Adrenal gland (tissue), 9 donors: ENCODE measurements at regions not wholly inside any gene's neighbourhood (a gene's known extent, or its start where the extent isn't known, plus 50 kb on each side); places are given as distances from the start of the nearest gene placed in this dataset.

ENCODE experiments used
- DNase-seq, 7 donors: peaks; one replicate each; pipeline ENCODE4 v3.0.0-alpha.2; 2019 to 2020
- H3K27ac ChIP-seq, 5 donors: fragments of 200-600 bp; sonication (generic) in 4 of 5; 1 replicate in 3 of 5; 2 replicates in 2 of 5; pipeline versions ENCODE4 v1.5.1 to v1.8.0; 2016 to 2020; ENCODE audit warnings: mild to moderate bottlenecking in 1 of 5
- H3K27me3 ChIP-seq: fragments of 200-600 bp; 2 replicates; pipeline ENCODE4 v1.8.0; 2021
- H3K36me3 ChIP-seq, 2 donors: fragments of 200-600 bp; replicated peaks in 1 of 2; 1 replicate in 1 of 2; 2 replicates in 1 of 2; pipeline versions ENCODE4 v1.5.1 to v1.8.0; 2018 to 2022
- H3K4me1 ChIP-seq, 2 donors: fragments of 200-600 bp; replicated peaks in 1 of 2; 1 replicate in 1 of 2; 2 replicates in 1 of 2; pipeline versions ENCODE4 v1.5.1 to v1.8.0; 2018 to 2021
- H3K4me3 ChIP-seq, 4 donors: fragments of 200-600 bp; sonication (generic) in 3 of 4; one replicate each; pipeline ENCODE4 v1.5.1; 2016 to 2018
- H3K9me3 ChIP-seq, 3 donors: fragments of 200-600 bp; sonication (generic) in 1 of 3; replicated peaks in 1 of 3; 1 replicate in 2 of 3; 2 replicates in 1 of 3; pipeline versions ENCODE4 v1.5.1 to v1.8.0; 2016 to 2021
- CTCF ChIP-seq, 6 experiments: fragments of 450-650 bp in 4 of 6; fragments of 200-600 bp in 2 of 6; sonication (generic) in 1 of 6; IDR thresholded peaks; 1 replicate in 5 of 6; 2 replicates in 1 of 6; pipeline versions ENCODE4 v1.5.1 to v1.8.0; 2016 to 2021; ENCODE audit warnings: antibody characterized with exemption in 6 of 6, mild to moderate bottlenecking in 2 of 6, moderate library complexity in 1 of 6
- POLR2A ChIP-seq, 2 donors: fragments of 450-650 bp; IDR thresholded peaks; one replicate each; pipeline ENCODE4 v1.6.1; 2017; ENCODE audit warnings: antibody characterized with exemption in 2 of 2, mild to moderate bottlenecking in 2 of 2, moderate library complexity in 1 of 2
- WGBS, 4 donors: extraction: QIAGEN DNeasy Blood & Tissue Kit in 2 of 4; methylation state at CpG; one replicate each; pipeline versions ENCODE4 v1.1.5 to v1.1.7; 2013 to 2017; 5-methylcytosine and 5-hydroxymethylcytosine counted together
- intact Hi-C, 2 donors: fragments of 100-400 bp; cut with DNase I; formaldehyde crosslinking; loops; one replicate each; pipeline versions ENCODE4 v1.14.1 to v1.15.0; 2022 to 2023
- donor health status: healthy with polysubstance abuse.
- donor health status: Bipolar disorder and iron deficiency.
- donor health status: DM: yes; HTN: yes; CAD: no.
- donor health status: DM: no; HTN: no; CAD: no.
- donor health status: DM: no; HTN: no; CAD: no.

- DNase-seq: no peak
- no peak overlapping the region for H3K27ac ChIP-seq
- H3K4me3 ChIP-seq: no peak overlapping the region
- 68 to 90% (median 80%) methylated on average over 3 to 7 of the region's 7 CpGs; no CpG with 5 or more reads in 1 of the 4 donors for WGBS, 4 donors
- H3K9me3 ChIP-seq: no peaks in the 10 kb centered on the region
- no peaks in the 10 kb centered on the region for H3K27me3 ChIP-seq
- H3K4me1 ChIP-seq: no peaks in the 10 kb centered on the region
- no peaks in the 10 kb centered on the region for H3K36me3 ChIP-seq
- TF ChIP-seq POLR2A (IDR thresholded peaks at IDR 0.05) (no peak), CTCF (IDR thresholded peaks at IDR 0.05) (no peak)
- intact Hi-C loops: no loop called here
Measured at GRCh38 chr4:89567936-89568335, 260.3 kb upstream of the GPRIN3 start.

GRCh38 chr4:89563431-89563830 lies 255.8 kb upstream of the GPRIN3 start:
- H3K27me3 ChIP-seq: no peaks in the 10 kb centered on the region
- H3K4me1 ChIP-seq: no peaks in the 10 kb centered on the region
- TF ChIP-seq CTCF (IDR thresholded peaks at IDR 0.05): no peak
- no peak for TF ChIP-seq POLR2A (IDR thresholded peaks at IDR 0.05)
- intact Hi-C loops: no loop called here
- H3K36me3 ChIP-seq: no peaks in the 10 kb centered on the region
- DNase-seq: no peak
- 25 to 53% (median 34%) methylated on average over 2 of the region's 2 CpGs for WGBS, 4 donors
- H3K4me3 ChIP-seq: no peak overlapping the region
- H3K9me3 ChIP-seq: no peaks in the 10 kb centered on the region
- H3K27ac ChIP-seq: no peak overlapping the region

DNA sequence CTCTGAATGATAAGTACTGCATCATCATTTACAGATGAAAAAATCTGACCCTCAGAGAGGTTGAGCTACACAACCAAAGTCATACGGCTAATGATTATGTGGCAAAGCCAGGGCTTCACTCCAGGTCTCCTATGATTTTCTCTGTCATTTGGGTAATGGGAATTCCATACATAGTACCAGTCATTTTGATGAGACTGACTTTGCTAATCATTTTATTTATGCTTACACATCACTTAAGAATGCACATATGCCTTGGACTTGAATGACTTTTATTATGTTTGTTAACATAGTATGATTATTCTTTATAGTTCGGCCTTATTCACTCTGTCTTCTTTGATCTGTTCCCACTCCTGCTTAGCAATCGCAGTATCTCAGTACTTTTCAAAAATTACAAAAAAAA lies 255.1 kb upstream of the GPRIN3 start:
- Histone ChIP-seq H3K36me3 (no peaks in the 10 kb centered on the region), H3K4me1 (no peaks in the 10 kb centered on the region), H3K27me3 (no peaks in the 10 kb centered on the region), H3K27ac (no peak overlapping the region), H3K9me3 (no peaks in the 10 kb centered on the region), H3K4me3 (no peak overlapping the region)
- intact Hi-C loops: no loop called here
- TF ChIP-seq CTCF (IDR thresholded peaks at IDR 0.05) (no peak), POLR2A (IDR thresholded peaks at IDR 0.05) (no peak)
- no peak for DNase-seq
- WGBS, 4 donors: 92 to 95% (median 92%) methylated on average over 3 of the region's 3 CpGs

DNA sequence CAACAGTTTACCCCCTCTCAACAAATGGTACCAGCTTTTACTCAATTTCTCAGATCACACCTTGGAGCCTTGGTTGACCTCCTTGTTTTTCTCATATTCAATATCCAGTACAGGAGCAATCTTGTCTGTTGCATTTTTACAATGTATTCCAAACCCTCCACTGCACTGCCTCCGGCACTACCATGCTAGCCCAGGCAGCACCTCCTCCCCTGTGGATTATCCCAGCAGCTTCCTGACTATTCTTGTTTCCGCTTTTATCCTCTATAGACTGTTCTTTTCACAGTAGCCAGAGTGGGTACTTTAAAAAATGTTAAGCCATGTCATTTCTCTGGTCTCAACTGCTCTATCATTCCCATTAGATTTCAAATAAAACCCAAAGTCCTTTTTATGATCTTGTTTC lies 253.4 kb upstream of the GPRIN3 start:
- Histone ChIP-seq H3K27me3 (no peaks in the 10 kb centered on the region), H3K4me1 (no peaks in the 10 kb centered on the region), H3K4me3 (no peak overlapping the region), H3K27ac (no peak overlapping the region), H3K36me3 (no peaks in the 10 kb centered on the region), H3K9me3 (no peaks in the 10 kb centered on the region)
- WGBS, 4 donors: 91 to 98% (median 97%) methylated on average over 2 of the region's 2 CpGs
- DNase-seq: no peak
- TF ChIP-seq POLR2A (IDR thresholded peaks at IDR 0.05) (no peak), CTCF (IDR thresholded peaks at IDR 0.05) (no peak)
- intact Hi-C loops: no loop called here
